ENCODE measurements at regions not wholly inside any gene's neighbourhood (a gene's known extent, or its start where the extent isn't known, plus 50 kb on each side); places are given as distances from the start of the nearest gene placed in this dataset.
"Not testable (repeated sequence)": the region's sequence is repeated elsewhere in the genome, so short reads cannot be mapped to it uniquely, and the experiment has no call there.

GRCh38 chr3:127085576-127085975 is 102.7 kb downstream of the PLXNA1 start:
- Histone ChIP-seq H3K36me3 (ENCODE audit: control insufficient read depth in 4 of 4, insufficient read depth in 3 of 4, low read depth in 1 of 4, low read length in 3 of 4) (no peaks in the 10 kb centered on the region), H3K9ac (ENCODE audit: low read depth in 1 of 2, low read length in 2 of 2) (no peak overlapping the region), H3K4me1 (ENCODE audit: control insufficient read depth in 4 of 4, insufficient read depth in 4 of 4, low read length in 3 of 4) (no peaks in the 10 kb centered on the region), H3K9me3 (ENCODE audit: control insufficient read depth in 4 of 4, low read length in 3 of 4) (no peaks in the 10 kb centered on the region), H3K27me3 (ENCODE audit: control insufficient read depth in 4 of 4, insufficient read depth in 4 of 4, low read length in 3 of 4) (peaks cover 0 to 2% (median 0%) of the 10 kb centered on the region in 4 donors), H3K27ac (ENCODE audit: low read depth in 1 of 2, low read length in 2 of 2) (no peak overlapping the region), H3K4me3 (ENCODE audit: low read depth in 1 of 3, low read length in 3 of 3) (no peak overlapping the region)
- TF ChIP-seq JUND (IDR thresholded peaks at IDR 0.05) (no peak), ZBTB33 (IDR thresholded peaks at IDR 0.05) (no peak), RAD21 (IDR thresholded peaks at IDR 0.05) (no peak), FOXA1 (IDR thresholded peaks at IDR 0.05) (no peak), FOXA2 (IDR thresholded peaks at IDR 0.05) (no peak), SP1 (IDR thresholded peaks at IDR 0.05) (no peak)
- TF ChIP-seq, protein P1, sequence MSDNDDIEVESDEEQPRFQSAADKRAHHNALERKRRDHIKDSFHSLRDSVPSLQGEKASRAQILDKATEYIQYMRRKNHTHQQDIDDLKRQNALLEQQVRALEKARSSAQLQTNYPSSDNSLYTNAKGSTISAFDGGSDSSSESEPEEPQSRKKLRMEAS (IDR thresholded peaks at IDR 0.05) = no peak
- TF ChIP-seq, protein P2, sequence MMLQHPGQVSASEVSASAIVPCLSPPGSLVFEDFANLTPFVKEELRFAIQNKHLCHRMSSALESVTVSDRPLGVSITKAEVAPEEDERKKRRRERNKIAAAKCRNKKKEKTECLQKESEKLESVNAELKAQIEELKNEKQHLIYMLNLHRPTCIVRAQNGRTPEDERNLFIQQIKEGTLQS (IDR thresholded peaks at IDR 0.05) = no peak
- no peak for DNase-seq (ENCODE audit: low spot score)
- 91% methylated on average over 13 of the region's 13 CpGs for WGBS

DNA sequence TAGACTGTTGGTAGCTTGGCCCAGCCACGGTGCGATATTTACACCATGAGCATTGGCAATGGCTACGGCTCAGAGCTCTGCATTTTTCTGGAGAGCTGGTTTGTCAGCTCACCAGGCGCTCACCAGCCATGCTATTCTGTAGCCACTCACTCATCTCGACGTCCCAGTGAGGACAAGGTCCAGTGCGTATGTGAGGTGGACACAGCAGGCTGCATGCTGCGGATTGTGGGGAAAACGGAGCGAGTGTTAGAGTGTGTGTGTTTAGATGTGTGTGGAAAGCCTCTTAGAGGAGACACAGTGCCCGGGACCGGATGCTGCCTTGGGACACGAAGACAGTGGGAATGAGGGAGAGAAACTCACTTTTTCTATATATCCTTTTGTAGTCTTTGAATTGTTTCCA is 103.7 kb downstream of the PLXNA1 start:
- not testable (repeated sequence) for DNase-seq (ENCODE audit: low spot score); H3K4me1 ChIP-seq (ENCODE audit: control insufficient read depth in 4 of 4, insufficient read depth in 4 of 4, low read length in 3 of 4); H3K36me3 ChIP-seq (ENCODE audit: control insufficient read depth in 4 of 4, insufficient read depth in 3 of 4, low read depth in 1 of 4, low read length in 3 of 4); H3K27ac ChIP-seq (ENCODE audit: low read depth in 1 of 2, low read length in 2 of 2); H3K27me3 ChIP-seq (ENCODE audit: control insufficient read depth in 4 of 4, insufficient read depth in 4 of 4, low read length in 3 of 4); H3K4me3 ChIP-seq (ENCODE audit: low read depth in 1 of 3, low read length in 3 of 3); H3K9me3 ChIP-seq (ENCODE audit: control insufficient read depth in 4 of 4, low read length in 3 of 4); H3K9ac ChIP-seq (ENCODE audit: low read depth in 1 of 2, low read length in 2 of 2)
- WGBS = 82% methylated on average over 13 of the region's 13 CpGs

GRCh38 chr3:127087441-127087840 is 104.5 kb downstream of the PLXNA1 start:
- Histone ChIP-seq H3K36me3 (ENCODE audit: control insufficient read depth in 4 of 4, insufficient read depth in 3 of 4, low read depth in 1 of 4, low read length in 3 of 4) (no peaks in the 10 kb centered on the region), H3K4me3 (ENCODE audit: low read depth in 1 of 3, low read length in 3 of 3) (no peak overlapping the region), H3K9me3 (ENCODE audit: control insufficient read depth in 4 of 4, low read length in 3 of 4) (no peaks in the 10 kb centered on the region), H3K9ac (ENCODE audit: low read depth in 1 of 2, low read length in 2 of 2) (no peak overlapping the region), H3K27me3 (ENCODE audit: control insufficient read depth in 4 of 4, insufficient read depth in 4 of 4, low read length in 3 of 4) (peaks cover 0 to 2% (median 0%) of the 10 kb centered on the region in 4 donors), H3K27ac (ENCODE audit: low read depth in 1 of 2, low read length in 2 of 2) (no peak overlapping the region), H3K4me1 (ENCODE audit: control insufficient read depth in 4 of 4, insufficient read depth in 4 of 4, low read length in 3 of 4) (no peaks in the 10 kb centered on the region)
- TF ChIP-seq RAD21 (IDR thresholded peaks at IDR 0.05) (no peak), ZBTB33 (IDR thresholded peaks at IDR 0.05) (no peak), TAF1 (conservative IDR thresholded peaks at IDR 0.05) (no peak), FOXA2 (IDR thresholded peaks at IDR 0.05) (no peak), EGR1 (IDR thresholded peaks at IDR 0.05; ENCODE audit: low read depth in 2 of 2) (no peak), HNF4A (conservative IDR thresholded peaks at IDR 0.05) (no peak)
- TF ChIP-seq, protein P3, sequence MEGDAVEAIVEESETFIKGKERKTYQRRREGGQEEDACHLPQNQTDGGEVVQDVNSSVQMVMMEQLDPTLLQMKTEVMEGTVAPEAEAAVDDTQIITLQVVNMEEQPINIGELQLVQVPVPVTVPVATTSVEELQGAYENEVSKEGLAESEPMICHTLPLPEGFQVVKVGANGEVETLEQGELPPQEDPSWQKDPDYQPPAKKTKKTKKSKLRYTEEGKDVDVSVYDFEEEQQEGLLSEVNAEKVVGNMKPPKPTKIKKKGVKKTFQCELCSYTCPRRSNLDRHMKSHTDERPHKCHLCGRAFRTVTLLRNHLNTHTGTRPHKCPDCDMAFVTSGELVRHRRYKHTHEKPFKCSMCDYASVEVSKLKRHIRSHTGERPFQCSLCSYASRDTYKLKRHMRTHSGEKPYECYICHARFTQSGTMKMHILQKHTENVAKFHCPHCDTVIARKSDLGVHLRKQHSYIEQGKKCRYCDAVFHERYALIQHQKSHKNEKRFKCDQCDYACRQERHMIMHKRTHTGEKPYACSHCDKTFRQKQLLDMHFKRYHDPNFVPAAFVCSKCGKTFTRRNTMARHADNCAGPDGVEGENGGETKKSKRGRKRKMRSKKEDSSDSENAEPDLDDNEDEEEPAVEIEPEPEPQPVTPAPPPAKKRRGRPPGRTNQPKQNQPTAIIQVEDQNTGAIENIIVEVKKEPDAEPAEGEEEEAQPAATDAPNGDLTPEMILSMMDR (IDR thresholded peaks at IDR 0.05; ENCODE audit: low read depth, low read length, missing input control) = no peak
- DNase-seq (ENCODE audit: low spot score) = no peak
- 83% methylated on average over 9 of the region's 9 CpGs for whole genome bisulfite sequencing
